Liver (tissue), 8 donors: ENCODE measurements at regions not wholly inside any gene's neighbourhood (a gene's known extent, or its start where the extent isn't known, plus 50 kb on each side); places are given as distances from the start of the nearest gene placed in this dataset.

Source experiments
- DNase-seq: peaks from one replicate; pipeline ENCODE4 v3.0.0-alpha.2; 2017; ENCODE audit warnings: low spot score
- H3K27ac ChIP-seq, 2 donors: one replicate each; pipeline ENCODE4 v1.7.0; 2013; ENCODE audit warnings: inconsistent platforms in 2 of 2, low read length in 2 of 2, control low read depth in 1 of 2, low read depth in 1 of 2, mild to moderate bottlenecking in 1 of 2
- H3K27me3 ChIP-seq, 4 donors: one replicate each; pipeline versions ENCODE4 v1.6.1 to v1.7.0; 2013; ENCODE audit warnings: low read length in 3 of 4, inconsistent platforms in 1 of 4, mild to moderate bottlenecking in 1 of 4, moderate library complexity in 1 of 4; ENCODE audit not compliant: control insufficient read depth in 4 of 4, insufficient read depth in 4 of 4
- H3K36me3 ChIP-seq, 4 donors: one replicate each; pipeline versions ENCODE4 v1.6.1 to v1.7.0; 2013; ENCODE audit warnings: low read length in 3 of 4, mild to moderate bottlenecking in 3 of 4, low read depth in 1 of 4, moderate library complexity in 1 of 4; ENCODE audit not compliant: control insufficient read depth in 4 of 4, insufficient read depth in 3 of 4
- H3K4me1 ChIP-seq, 4 donors: one replicate each; pipeline versions ENCODE4 v1.6.1 to v1.7.0; 2013; ENCODE audit warnings: low read length in 3 of 4, mild to moderate bottlenecking in 3 of 4, moderate library complexity in 1 of 4; ENCODE audit not compliant: control insufficient read depth in 4 of 4, insufficient read depth in 4 of 4
- H3K4me3 ChIP-seq, 3 donors: one replicate each; pipeline versions ENCODE4 v1.6.1 to v1.7.0; 2013; ENCODE audit warnings: low read length in 3 of 3, control low read depth in 1 of 3, low read depth in 1 of 3, mild to moderate bottlenecking in 1 of 3
- H3K9ac ChIP-seq, 2 donors: one replicate each; pipeline ENCODE4 v1.7.0; 2013; ENCODE audit warnings: low read length in 2 of 2, mild to moderate bottlenecking in 2 of 2, moderate library complexity in 2 of 2, control low read depth in 1 of 2, low read depth in 1 of 2
- H3K9me3 ChIP-seq, 4 donors: one replicate each; pipeline versions ENCODE4 v1.6.1 to v1.7.0; 2013; ENCODE audit warnings: low read length in 3 of 4; ENCODE audit not compliant: control insufficient read depth in 4 of 4
- EGR1 ChIP-seq, 2 donors: IDR thresholded peaks; 2 replicates each; pipeline ENCODE4 v1.6.1; 2016 to 2018; ENCODE audit warnings: antibody characterized with exemption in 2 of 2, low read depth in 2 of 2
- FOXA1 ChIP-seq: IDR thresholded peaks from 2 replicates; pipeline ENCODE4 v1.6.1; 2016; ENCODE audit warnings: antibody characterized with exemption
- FOXA2 ChIP-seq: IDR thresholded peaks from 2 replicates; pipeline ENCODE4 v1.6.1; 2016; ENCODE audit warnings: antibody characterized with exemption
- GABPA ChIP-seq, 2 donors: IDR thresholded peaks in 1 of 2; conservative IDR thresholded peaks in 1 of 2; 2 replicates each; pipeline ENCODE4 v1.6.1; 2016; ENCODE audit warnings: antibody characterized with exemption in 2 of 2, mild to moderate bottlenecking in 1 of 2, moderate library complexity in 1 of 2
- HNF4A ChIP-seq, 2 donors: conservative IDR thresholded peaks; 2 replicates each; pipeline ENCODE4 v1.6.1; 2016; ENCODE audit warnings: antibody characterized with exemption in 2 of 2, mild to moderate bottlenecking in 2 of 2
- HNF4G ChIP-seq: IDR thresholded peaks from 2 replicates; pipeline ENCODE4 v1.6.1; 2016; ENCODE audit warnings: antibody characterized with exemption
- JUND ChIP-seq, 2 donors: IDR thresholded peaks; 2 replicates each; pipeline ENCODE4 v1.6.1; 2016; ENCODE audit warnings: antibody characterized with exemption in 2 of 2
- MAX ChIP-seq: IDR thresholded peaks from 2 replicates; pipeline ENCODE4 v1.6.1; 2016; ENCODE audit warnings: antibody characterized with exemption
- NR2F2 ChIP-seq: IDR thresholded peaks from 2 replicates; pipeline ENCODE4 v1.6.1; 2016; ENCODE audit warnings: antibody characterized with exemption
- RAD21 ChIP-seq, 2 donors: IDR thresholded peaks; 2 replicates each; pipeline ENCODE4 v1.6.1; 2016; ENCODE audit warnings: antibody characterized with exemption in 2 of 2, mild to moderate bottlenecking in 2 of 2
- RXRA ChIP-seq, 2 donors: IDR thresholded peaks; 2 replicates each; pipeline ENCODE4 v1.6.1; 2017 to 2018; ENCODE audit warnings: antibody characterized with exemption in 2 of 2, mild to moderate bottlenecking in 1 of 2
- SP1 ChIP-seq: IDR thresholded peaks from 2 replicates; pipeline ENCODE4 v1.6.1; 2018; ENCODE audit warnings: antibody characterized with exemption, mild to moderate bottlenecking
- TAF1 ChIP-seq: conservative IDR thresholded peaks from 2 replicates; pipeline ENCODE4 v1.6.1; 2016; ENCODE audit warnings: antibody characterized with exemption, mild to moderate bottlenecking
- YY1 ChIP-seq: IDR thresholded peaks from 2 replicates; pipeline ENCODE4 v1.6.1; 2016; ENCODE audit warnings: antibody characterized with exemption, mild to moderate bottlenecking
- WGBS: extraction: QIAGEN DNeasy Blood & Tissue Kit; methylation state at CpG from one replicate; pipeline ENCODE4 v1.1.7; 2013; 5-methylcytosine and 5-hydroxymethylcytosine counted together
- TF ChIP-seq, protein P1 (sequence below): IDR thresholded peaks from 2 replicates; pipeline ENCODE4 v1.6.1; 2016; ENCODE audit warnings: antibody characterized with exemption
- TF ChIP-seq, protein P2 (sequence below): IDR thresholded peaks from 2 replicates; pipeline ENCODE4 v1.6.1; 2016; ENCODE audit warnings: antibody characterized with exemption
- TF ChIP-seq, protein P3 (sequence below): fragments of 150-350 bp; IDR thresholded peaks from 2 replicates; pipeline ENCODE4 v1.5.1; 2017; ENCODE audit warnings: improper control_type of control experiment, low read depth, low read length; ENCODE audit not compliant: missing input control
- TF ChIP-seq, protein P4 (sequence below): IDR thresholded peaks from 2 replicates; pipeline ENCODE4 v1.6.1; 2016; ENCODE audit warnings: antibody characterized with exemption, mild to moderate bottlenecking
- donor health status: healthy.
- donor health status: healthy.
- donor health status: healthy.
- donor health status: healthy.
- donor health status: healthy.

DNA sequence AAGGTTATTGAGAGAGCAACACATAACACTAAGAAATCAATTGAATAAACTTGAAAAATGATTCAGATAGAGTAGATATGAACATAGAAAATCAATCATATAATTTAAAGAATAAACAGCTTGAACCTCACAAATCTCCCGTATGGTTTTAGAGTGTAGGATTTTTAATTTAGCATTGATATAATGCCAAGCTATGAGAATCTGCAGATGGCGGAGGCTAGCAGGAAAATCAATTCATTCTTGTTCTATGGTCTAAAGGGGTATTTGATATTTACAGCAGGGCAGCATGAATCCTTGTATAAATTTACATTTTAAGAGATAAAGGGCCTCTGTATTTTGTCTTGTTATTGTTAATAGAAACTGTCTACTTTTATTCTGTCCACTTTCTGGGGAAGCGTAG is 797.0 kb downstream of the GALR1 start:
- Histone ChIP-seq H3K9ac (no peak overlapping the region), H3K27ac (no peak overlapping the region), H3K27me3 (no peaks in the 10 kb centered on the region), H3K4me3 (no peak overlapping the region), H3K4me1 (no peaks in the 10 kb centered on the region), H3K9me3 (peaks cover 0 to 12% (median 4%) of the 10 kb centered on the region in 4 donors), H3K36me3 (no peaks in the 10 kb centered on the region)
- 76% methylated on average over 3 of the region's 3 CpGs for WGBS
- DNase-seq: no peak
- TF ChIP-seq NR2F2 (no peak), HNF4A (conservative IDR thresholded peaks at IDR 0.05) (no peak), SP1 (no peak), RXRA (IDR thresholded peaks at IDR 0.05) (no peak), FOXA1 (no peak), RAD21 (IDR thresholded peaks at IDR 0.05) (no peak), FOXA2 (no peak), MAX (no peak), TAF1 (no peak), YY1 (no peak), EGR1 (IDR thresholded peaks at IDR 0.05; ENCODE audit: low read depth in 2 of 2) (no peak), JUND (IDR thresholded peaks at IDR 0.05) (no peak), HNF4G (no peak)
- TF ChIP-seq, protein P1, sequence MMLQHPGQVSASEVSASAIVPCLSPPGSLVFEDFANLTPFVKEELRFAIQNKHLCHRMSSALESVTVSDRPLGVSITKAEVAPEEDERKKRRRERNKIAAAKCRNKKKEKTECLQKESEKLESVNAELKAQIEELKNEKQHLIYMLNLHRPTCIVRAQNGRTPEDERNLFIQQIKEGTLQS: no peak
- TF ChIP-seq, protein P2, sequence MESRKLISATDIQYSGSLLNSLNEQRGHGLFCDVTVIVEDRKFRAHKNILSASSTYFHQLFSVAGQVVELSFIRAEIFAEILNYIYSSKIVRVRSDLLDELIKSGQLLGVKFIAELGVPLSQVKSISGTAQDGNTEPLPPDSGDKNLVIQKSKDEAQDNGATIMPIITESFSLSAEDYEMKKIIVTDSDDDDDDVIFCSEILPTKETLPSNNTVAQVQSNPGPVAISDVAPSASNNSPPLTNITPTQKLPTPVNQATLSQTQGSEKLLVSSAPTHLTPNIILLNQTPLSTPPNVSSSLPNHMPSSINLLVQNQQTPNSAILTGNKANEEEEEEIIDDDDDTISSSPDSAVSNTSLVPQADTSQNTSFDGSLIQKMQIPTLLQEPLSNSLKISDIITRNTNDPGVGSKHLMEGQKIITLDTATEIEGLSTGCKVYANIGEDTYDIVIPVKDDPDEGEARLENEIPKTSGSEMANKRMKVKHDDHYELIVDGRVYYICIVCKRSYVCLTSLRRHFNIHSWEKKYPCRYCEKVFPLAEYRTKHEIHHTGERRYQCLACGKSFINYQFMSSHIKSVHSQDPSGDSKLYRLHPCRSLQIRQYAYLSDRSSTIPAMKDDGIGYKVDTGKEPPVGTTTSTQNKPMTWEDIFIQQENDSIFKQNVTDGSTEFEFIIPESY: no peak

DNA sequence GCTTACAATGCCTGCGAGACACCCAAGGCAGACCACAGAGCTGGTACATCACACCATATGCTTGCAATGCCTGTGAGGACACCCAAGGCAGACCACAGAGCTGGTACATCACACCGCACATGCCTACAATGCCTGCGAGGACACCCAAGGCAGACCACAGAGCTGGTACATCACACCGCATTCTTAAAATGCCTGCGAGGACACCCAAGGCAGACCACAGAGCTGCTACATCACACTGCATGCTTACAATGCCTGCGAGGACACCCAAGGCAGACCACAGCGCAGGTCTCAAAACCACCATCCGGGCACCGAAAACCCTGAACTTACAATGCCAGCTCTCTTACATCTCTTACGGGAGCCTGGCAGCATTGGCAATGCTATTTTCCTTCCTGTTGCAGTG is 799.6 kb downstream of the GALR1 start:
- TF ChIP-seq TAF1 (no peak), FOXA1 (no peak)
- Histone ChIP-seq H3K36me3 (no peaks in the 10 kb centered on the region), H3K27ac (no peak overlapping the region), H3K4me3 (no peak overlapping the region), H3K4me1 (no peaks in the 10 kb centered on the region), H3K9me3 (no peaks in the 10 kb centered on the region), H3K27me3 (no peaks in the 10 kb centered on the region), H3K9ac (no peak overlapping the region)
- 82% methylated on average over 10 of the region's 10 CpGs for WGBS
- no peak for DNase-seq

- no peaks in the 10 kb centered on the region for H3K27me3 ChIP-seq
- WGBS: 81% methylated on average over 6 of the region's 6 CpGs
- no peak overlapping the region for H3K9ac ChIP-seq
- TF ChIP-seq HNF4A (conservative IDR thresholded peaks at IDR 0.05) (no peak), GABPA (IDR thresholded peaks at IDR 0.05 in 1 of 2, conservative IDR thresholded peaks at IDR 0.05 in 1 of 2) (no peak), NR2F2 (no peak), EGR1 (IDR thresholded peaks at IDR 0.05; ENCODE audit: low read depth in 2 of 2) (no peak), FOXA2 (no peak), RAD21 (IDR thresholded peaks at IDR 0.05) (no peak)
- TF ChIP-seq, protein P3, sequence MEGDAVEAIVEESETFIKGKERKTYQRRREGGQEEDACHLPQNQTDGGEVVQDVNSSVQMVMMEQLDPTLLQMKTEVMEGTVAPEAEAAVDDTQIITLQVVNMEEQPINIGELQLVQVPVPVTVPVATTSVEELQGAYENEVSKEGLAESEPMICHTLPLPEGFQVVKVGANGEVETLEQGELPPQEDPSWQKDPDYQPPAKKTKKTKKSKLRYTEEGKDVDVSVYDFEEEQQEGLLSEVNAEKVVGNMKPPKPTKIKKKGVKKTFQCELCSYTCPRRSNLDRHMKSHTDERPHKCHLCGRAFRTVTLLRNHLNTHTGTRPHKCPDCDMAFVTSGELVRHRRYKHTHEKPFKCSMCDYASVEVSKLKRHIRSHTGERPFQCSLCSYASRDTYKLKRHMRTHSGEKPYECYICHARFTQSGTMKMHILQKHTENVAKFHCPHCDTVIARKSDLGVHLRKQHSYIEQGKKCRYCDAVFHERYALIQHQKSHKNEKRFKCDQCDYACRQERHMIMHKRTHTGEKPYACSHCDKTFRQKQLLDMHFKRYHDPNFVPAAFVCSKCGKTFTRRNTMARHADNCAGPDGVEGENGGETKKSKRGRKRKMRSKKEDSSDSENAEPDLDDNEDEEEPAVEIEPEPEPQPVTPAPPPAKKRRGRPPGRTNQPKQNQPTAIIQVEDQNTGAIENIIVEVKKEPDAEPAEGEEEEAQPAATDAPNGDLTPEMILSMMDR: no peak
- TF ChIP-seq, protein P4, sequence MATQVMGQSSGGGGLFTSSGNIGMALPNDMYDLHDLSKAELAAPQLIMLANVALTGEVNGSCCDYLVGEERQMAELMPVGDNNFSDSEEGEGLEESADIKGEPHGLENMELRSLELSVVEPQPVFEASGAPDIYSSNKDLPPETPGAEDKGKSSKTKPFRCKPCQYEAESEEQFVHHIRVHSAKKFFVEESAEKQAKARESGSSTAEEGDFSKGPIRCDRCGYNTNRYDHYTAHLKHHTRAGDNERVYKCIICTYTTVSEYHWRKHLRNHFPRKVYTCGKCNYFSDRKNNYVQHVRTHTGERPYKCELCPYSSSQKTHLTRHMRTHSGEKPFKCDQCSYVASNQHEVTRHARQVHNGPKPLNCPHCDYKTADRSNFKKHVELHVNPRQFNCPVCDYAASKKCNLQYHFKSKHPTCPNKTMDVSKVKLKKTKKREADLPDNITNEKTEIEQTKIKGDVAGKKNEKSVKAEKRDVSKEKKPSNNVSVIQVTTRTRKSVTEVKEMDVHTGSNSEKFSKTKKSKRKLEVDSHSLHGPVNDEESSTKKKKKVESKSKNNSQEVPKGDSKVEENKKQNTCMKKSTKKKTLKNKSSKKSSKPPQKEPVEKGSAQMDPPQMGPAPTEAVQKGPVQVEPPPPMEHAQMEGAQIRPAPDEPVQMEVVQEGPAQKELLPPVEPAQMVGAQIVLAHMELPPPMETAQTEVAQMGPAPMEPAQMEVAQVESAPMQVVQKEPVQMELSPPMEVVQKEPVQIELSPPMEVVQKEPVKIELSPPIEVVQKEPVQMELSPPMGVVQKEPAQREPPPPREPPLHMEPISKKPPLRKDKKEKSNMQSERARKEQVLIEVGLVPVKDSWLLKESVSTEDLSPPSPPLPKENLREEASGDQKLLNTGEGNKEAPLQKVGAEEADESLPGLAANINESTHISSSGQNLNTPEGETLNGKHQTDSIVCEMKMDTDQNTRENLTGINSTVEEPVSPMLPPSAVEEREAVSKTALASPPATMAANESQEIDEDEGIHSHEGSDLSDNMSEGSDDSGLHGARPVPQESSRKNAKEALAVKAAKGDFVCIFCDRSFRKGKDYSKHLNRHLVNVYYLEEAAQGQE: no peak
- peaks cover 0 to 4% (median 1%) of the 10 kb centered on the region in 4 donors for H3K9me3 ChIP-seq
- no peaks in the 10 kb centered on the region for H3K36me3 ChIP-seq
- H3K4me1 ChIP-seq: no peaks in the 10 kb centered on the region
- H3K27ac ChIP-seq: no peak overlapping the region
- no peak overlapping the region for H3K4me3 ChIP-seq
- no peak for DNase-seq
Measured at GRCh38 chr18:78054801-78055200, 805.2 kb downstream of the GALR1 start.
